Thyroid gland (tissue), 4 donors: ENCODE measurements at regions not wholly inside any gene's neighbourhood (a gene's known extent, or its start where the extent isn't known, plus 50 kb on each side); places are given as distances from the start of the nearest gene placed in this dataset.

Source experiments
- POLR2A ChIP-seq, 2 donors: fragments of 450-650 bp; IDR thresholded peaks; one replicate each; pipeline ENCODE4 v1.6.1; 2017; ENCODE audit warnings: antibody characterized with exemption in 2 of 2, mild to moderate bottlenecking in 2 of 2, moderate library complexity in 1 of 2
- TF ChIP-seq, protein P1 (sequence below), 6 experiments: fragments of 200-600 bp in 3 of 6; fragments of 450-650 bp in 3 of 6; sonication (generic) in 3 of 6; IDR thresholded peaks; one replicate each; pipeline ENCODE4 v1.5.1; 2016 to 2019; ENCODE audit warnings: antibody characterized with exemption in 6 of 6, mild to moderate bottlenecking in 2 of 6, inconsistent platforms in 1 of 6, moderate library complexity in 1 of 6

DNA sequence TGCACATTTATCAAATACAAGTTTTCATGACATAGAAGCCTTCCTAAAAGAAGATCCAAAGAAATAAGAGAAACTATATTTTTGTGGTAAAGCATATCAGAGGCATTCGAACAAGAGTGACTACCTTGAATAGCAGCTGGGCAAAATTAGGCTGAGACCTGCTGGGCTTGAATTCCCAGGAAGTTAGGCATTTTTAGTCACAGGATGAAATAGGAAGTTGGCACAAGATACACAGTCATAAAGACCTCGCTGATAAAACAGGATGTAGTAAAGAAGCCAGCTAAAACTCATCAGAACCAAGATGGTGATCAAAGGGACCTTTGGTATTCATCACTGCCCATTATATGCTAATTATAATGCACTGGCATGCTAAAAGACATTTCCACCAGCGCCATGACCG, 1302.3 kb upstream of the NRXN1 start:
- TF ChIP-seq, protein P1, sequence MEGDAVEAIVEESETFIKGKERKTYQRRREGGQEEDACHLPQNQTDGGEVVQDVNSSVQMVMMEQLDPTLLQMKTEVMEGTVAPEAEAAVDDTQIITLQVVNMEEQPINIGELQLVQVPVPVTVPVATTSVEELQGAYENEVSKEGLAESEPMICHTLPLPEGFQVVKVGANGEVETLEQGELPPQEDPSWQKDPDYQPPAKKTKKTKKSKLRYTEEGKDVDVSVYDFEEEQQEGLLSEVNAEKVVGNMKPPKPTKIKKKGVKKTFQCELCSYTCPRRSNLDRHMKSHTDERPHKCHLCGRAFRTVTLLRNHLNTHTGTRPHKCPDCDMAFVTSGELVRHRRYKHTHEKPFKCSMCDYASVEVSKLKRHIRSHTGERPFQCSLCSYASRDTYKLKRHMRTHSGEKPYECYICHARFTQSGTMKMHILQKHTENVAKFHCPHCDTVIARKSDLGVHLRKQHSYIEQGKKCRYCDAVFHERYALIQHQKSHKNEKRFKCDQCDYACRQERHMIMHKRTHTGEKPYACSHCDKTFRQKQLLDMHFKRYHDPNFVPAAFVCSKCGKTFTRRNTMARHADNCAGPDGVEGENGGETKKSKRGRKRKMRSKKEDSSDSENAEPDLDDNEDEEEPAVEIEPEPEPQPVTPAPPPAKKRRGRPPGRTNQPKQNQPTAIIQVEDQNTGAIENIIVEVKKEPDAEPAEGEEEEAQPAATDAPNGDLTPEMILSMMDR (IDR thresholded peaks at IDR 0.05): no peak
- no peak for TF ChIP-seq POLR2A (IDR thresholded peaks at IDR 0.05)
